ENCODE measurements at regions not wholly inside any gene's neighbourhood (a gene's known extent, or its start where the extent isn't known, plus 50 kb on each side); places are given as distances from the start of the nearest gene placed in this dataset.

DNA sequence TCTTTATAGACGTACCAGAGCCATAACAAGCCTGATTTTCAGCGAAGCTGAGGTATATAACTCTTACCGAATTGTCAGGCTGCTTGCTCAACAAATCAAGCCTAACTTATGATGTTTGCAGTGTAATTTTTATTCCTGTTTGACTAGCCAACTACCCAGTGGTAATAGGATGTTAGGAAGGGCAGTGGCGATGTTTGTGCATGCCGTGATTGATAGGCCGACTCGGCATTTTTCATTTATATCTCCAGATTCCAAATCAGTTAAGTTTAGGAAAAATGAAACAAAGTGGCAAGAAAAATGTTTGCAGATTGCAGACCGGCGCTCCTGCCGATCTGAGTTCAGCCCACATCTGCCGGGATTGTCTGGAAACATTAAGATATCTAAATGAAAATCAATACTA lies 401.6 kb upstream of the ZNF507 start:
- no peak for DNase-seq (ENCODE audit: insufficient read length, low spot score)
- TF ChIP-seq SPI1 (IDR thresholded peaks at IDR 0.05; ENCODE audit: low read depth, low read length): no peak
- TF ChIP-seq POLR2AphosphoS5 (IDR thresholded peaks at IDR 0.05; ENCODE audit: low read depth, low read length): no peak
- no peak for TF ChIP-seq TAF1 (IDR thresholded peaks at IDR 0.05; ENCODE audit: low read depth, low read length)
- TF ChIP-seq POLR2A (IDR thresholded peaks at IDR 0.05; ENCODE audit: low read depth, low read length): no peak
- no peak for TF ChIP-seq PAX5 (IDR thresholded peaks at IDR 0.05; ENCODE audit: insufficient read depth, low read length, severe bottlenecking)
- TF ChIP-seq POU2F2 (IDR thresholded peaks at IDR 0.05; ENCODE audit: low read depth, low read length): no peak
- no peak for FAIRE-seq

- FAIRE-seq: no peak
Observed at GRCh38 chr19:31944326-31944725, 401.1 kb upstream of the ZNF507 start.

GRCh38 chr19:31946491-31946890 lies 398.9 kb upstream of the ZNF507 start:
- no peak for TF ChIP-seq POLR2A (IDR thresholded peaks at IDR 0.05; ENCODE audit: low read depth, low read length)
- TF ChIP-seq POLR2AphosphoS5 (IDR thresholded peaks at IDR 0.05; ENCODE audit: low read depth, low read length): no peak
- no peak for TF ChIP-seq POU2F2 (IDR thresholded peaks at IDR 0.05; ENCODE audit: low read depth, low read length)
- no peak for TF ChIP-seq PAX5 (IDR thresholded peaks at IDR 0.05; ENCODE audit: insufficient read depth, low read length, severe bottlenecking)
- TF ChIP-seq SPI1 (IDR thresholded peaks at IDR 0.05; ENCODE audit: low read depth, low read length): no peak
- TF ChIP-seq TAF1 (IDR thresholded peaks at IDR 0.05; ENCODE audit: low read depth, low read length): no peak
- FAIRE-seq (no peak), DNase-seq (ENCODE audit: insufficient read length, low spot score) (no peak)

More at GRCh38 chr19:31944326-31944725, 401.1 kb upstream of the ZNF507 start:
- DNase-seq (ENCODE audit: insufficient read length, low spot score): no peak
- TF ChIP-seq POU2F2 (IDR thresholded peaks at IDR 0.05; ENCODE audit: low read depth, low read length) (no peak), TAF1 (IDR thresholded peaks at IDR 0.05; ENCODE audit: low read depth, low read length) (no peak), PAX5 (IDR thresholded peaks at IDR 0.05; ENCODE audit: insufficient read depth, low read length, severe bottlenecking) (no peak), SPI1 (IDR thresholded peaks at IDR 0.05; ENCODE audit: low read depth, low read length) (no peak), POLR2AphosphoS5 (IDR thresholded peaks at IDR 0.05; ENCODE audit: low read depth, low read length) (no peak), POLR2A (IDR thresholded peaks at IDR 0.05; ENCODE audit: low read depth, low read length) (no peak)

DNA sequence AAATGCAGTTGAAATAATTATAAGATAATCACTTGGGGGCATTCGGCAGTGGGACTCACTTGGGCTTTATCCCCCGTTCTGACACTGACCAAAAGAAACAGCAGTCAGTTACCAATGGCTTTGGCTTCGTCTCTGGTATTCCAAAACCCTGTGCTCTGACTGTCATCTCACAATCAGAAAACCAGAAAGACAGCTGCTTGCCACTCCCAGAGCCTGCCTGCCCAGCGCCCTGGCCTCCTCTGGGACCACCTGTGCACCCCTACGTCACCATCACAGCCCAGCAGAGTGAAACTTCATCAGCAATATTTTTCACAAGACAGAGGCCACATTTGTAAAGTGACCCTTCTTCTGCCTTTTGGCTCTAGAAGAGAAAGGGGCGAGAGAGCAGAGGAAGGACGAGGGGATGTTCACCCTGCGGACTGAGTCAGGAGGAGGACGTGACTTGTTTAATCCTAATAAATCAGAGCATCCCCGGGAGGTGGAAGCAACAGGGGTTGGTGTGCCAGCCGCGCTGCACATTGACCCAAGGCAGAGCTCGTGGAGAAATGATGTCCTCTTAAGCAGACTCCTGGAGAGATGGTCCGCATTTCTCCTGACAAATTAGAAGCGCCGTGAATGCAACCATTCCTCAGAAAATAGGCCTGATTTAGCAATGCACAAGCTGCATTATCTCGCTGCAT lies 397.8 kb upstream of the ZNF507 start:
- no peak for FAIRE-seq
- TF ChIP-seq PAX5 (IDR thresholded peaks at IDR 0.05; ENCODE audit: insufficient read depth, low read length, severe bottlenecking) (no peak), POLR2AphosphoS5 (IDR thresholded peaks at IDR 0.05; ENCODE audit: low read depth, low read length) (no peak), POU2F2 (IDR thresholded peaks at IDR 0.05; ENCODE audit: low read depth, low read length) (no peak), SPI1 (IDR thresholded peaks at IDR 0.05; ENCODE audit: low read depth, low read length) (no peak), TAF1 (IDR thresholded peaks at IDR 0.05; ENCODE audit: low read depth, low read length) (no peak), POLR2A (IDR thresholded peaks at IDR 0.05; ENCODE audit: low read depth, low read length) (no peak)

GRCh38 chr19:31952693-31953092 lies 392.7 kb upstream of the ZNF507 start:
- no peak for DNase-seq (ENCODE audit: insufficient read length, low spot score)
- TF ChIP-seq SPI1 (IDR thresholded peaks at IDR 0.05; ENCODE audit: low read depth, low read length) (no peak), TAF1 (IDR thresholded peaks at IDR 0.05; ENCODE audit: low read depth, low read length) (no peak), POU2F2 (IDR thresholded peaks at IDR 0.05; ENCODE audit: low read depth, low read length) (no peak), PAX5 (IDR thresholded peaks at IDR 0.05; ENCODE audit: insufficient read depth, low read length, severe bottlenecking) (no peak), POLR2AphosphoS5 (IDR thresholded peaks at IDR 0.05; ENCODE audit: low read depth, low read length) (no peak), POLR2A (IDR thresholded peaks at IDR 0.05; ENCODE audit: low read depth, low read length) (no peak)
- no peak for FAIRE-seq

More for the DNA sequence above, 397.8 kb upstream of the ZNF507 start:
- no peak for DNase-seq (ENCODE audit: insufficient read length, low spot score)

- TF ChIP-seq POLR2A (IDR thresholded peaks at IDR 0.05; ENCODE audit: low read depth, low read length) (no peak), POLR2AphosphoS5 (IDR thresholded peaks at IDR 0.05; ENCODE audit: low read depth, low read length) (no peak), POU2F2 (IDR thresholded peaks at IDR 0.05; ENCODE audit: low read depth, low read length) (no peak), SPI1 (IDR thresholded peaks at IDR 0.05; ENCODE audit: low read depth, low read length) (no peak), PAX5 (IDR thresholded peaks at IDR 0.05; ENCODE audit: insufficient read depth, low read length, severe bottlenecking) (no peak), TAF1 (IDR thresholded peaks at IDR 0.05; ENCODE audit: low read depth, low read length) (no peak)
- DNase-seq (ENCODE audit: insufficient read length, low spot score) (no peak), FAIRE-seq (no peak)
Observed at GRCh38 chr19:31955061-31955460, 390.3 kb upstream of the ZNF507 start.

DNA sequence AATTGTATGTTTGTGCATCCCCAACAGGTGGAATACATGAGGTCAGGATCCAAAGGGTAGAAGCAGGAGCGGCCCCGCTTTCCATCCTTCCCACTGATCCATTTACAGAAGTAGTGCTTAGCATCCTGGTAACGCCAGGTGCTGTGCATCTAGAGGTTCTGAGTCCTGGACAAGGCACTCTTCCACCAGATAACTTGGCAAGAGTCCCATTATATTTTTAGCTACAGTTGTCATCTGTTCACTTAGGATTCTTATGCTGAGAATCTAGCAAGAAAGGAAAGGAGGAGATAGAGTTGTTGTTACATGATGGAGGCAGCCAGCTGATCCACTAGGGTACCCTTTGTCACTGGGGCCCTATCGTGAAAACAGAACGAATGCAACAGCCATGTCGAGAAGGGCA lies 389.5 kb upstream of the ZNF507 start:
- no peak for TF ChIP-seq POLR2A (IDR thresholded peaks at IDR 0.05; ENCODE audit: low read depth, low read length)
- no peak for TF ChIP-seq PAX5 (IDR thresholded peaks at IDR 0.05; ENCODE audit: insufficient read depth, low read length, severe bottlenecking)
- TF ChIP-seq POLR2AphosphoS5 (IDR thresholded peaks at IDR 0.05; ENCODE audit: low read depth, low read length): no peak
- TF ChIP-seq SPI1 (IDR thresholded peaks at IDR 0.05; ENCODE audit: low read depth, low read length): no peak
- TF ChIP-seq POU2F2 (IDR thresholded peaks at IDR 0.05; ENCODE audit: low read depth, low read length): no peak
- TF ChIP-seq TAF1 (IDR thresholded peaks at IDR 0.05; ENCODE audit: low read depth, low read length): no peak
- no peak for FAIRE-seq
- DNase-seq (ENCODE audit: insufficient read length, low spot score): no peak

- TF ChIP-seq POLR2AphosphoS5 (IDR thresholded peaks at IDR 0.05; ENCODE audit: low read depth, low read length) (no peak), TAF1 (IDR thresholded peaks at IDR 0.05; ENCODE audit: low read depth, low read length) (no peak), PAX5 (IDR thresholded peaks at IDR 0.05; ENCODE audit: insufficient read depth, low read length, severe bottlenecking) (no peak), POU2F2 (IDR thresholded peaks at IDR 0.05; ENCODE audit: low read depth, low read length) (no peak), POLR2A (IDR thresholded peaks at IDR 0.05; ENCODE audit: low read depth, low read length) (no peak)
- no peak for DNase-seq (ENCODE audit: insufficient read length, low spot score)
- no peak for FAIRE-seq
Observed at GRCh38 chr19:31956771-31957392, 388.5 kb upstream of the ZNF507 start.

- TF ChIP-seq PAX5 (IDR thresholded peaks at IDR 0.05; ENCODE audit: insufficient read depth, low read length, severe bottlenecking): no peak
- no peak for TF ChIP-seq POLR2AphosphoS5 (IDR thresholded peaks at IDR 0.05; ENCODE audit: low read depth, low read length)
- no peak for TF ChIP-seq POU2F2 (IDR thresholded peaks at IDR 0.05; ENCODE audit: low read depth, low read length)
- no peak for TF ChIP-seq POLR2A (IDR thresholded peaks at IDR 0.05; ENCODE audit: low read depth, low read length)
- TF ChIP-seq SPI1 (IDR thresholded peaks at IDR 0.05; ENCODE audit: low read depth, low read length): no peak
- TF ChIP-seq TAF1 (IDR thresholded peaks at IDR 0.05; ENCODE audit: low read depth, low read length): no peak
- DNase-seq (ENCODE audit: insufficient read length, low spot score): no peak
- FAIRE-seq: no peak
Observed at GRCh38 chr19:31957711-31958110, 387.7 kb upstream of the ZNF507 start.
